ENCODE measurements at regions not wholly inside any gene's neighbourhood (a gene's known extent, or its start where the extent isn't known, plus 50 kb on each side); places are given as distances from the start of the nearest gene placed in this dataset.

DNA sequence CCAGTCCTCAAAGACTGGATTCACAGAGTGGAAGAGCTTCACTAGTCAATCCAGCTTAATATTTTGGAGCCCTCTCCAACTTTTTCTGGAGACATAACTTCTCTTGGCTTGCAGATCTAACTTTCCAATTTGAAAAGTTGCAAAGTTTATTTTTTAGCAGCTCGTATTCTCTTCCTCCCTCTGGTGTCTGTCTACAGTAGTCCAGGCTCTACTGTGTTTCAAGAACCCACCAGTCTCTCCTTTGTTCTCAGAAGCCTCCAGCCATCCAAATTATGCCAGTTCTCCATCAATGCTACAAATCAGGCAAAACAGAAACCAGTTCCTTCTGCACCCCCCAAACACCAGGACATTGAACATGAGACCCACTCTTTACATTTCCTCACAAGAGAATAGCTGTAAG lies 376.1 kb upstream of the OPRM1 start (continued):
- TF ChIP-seq, protein P1, sequence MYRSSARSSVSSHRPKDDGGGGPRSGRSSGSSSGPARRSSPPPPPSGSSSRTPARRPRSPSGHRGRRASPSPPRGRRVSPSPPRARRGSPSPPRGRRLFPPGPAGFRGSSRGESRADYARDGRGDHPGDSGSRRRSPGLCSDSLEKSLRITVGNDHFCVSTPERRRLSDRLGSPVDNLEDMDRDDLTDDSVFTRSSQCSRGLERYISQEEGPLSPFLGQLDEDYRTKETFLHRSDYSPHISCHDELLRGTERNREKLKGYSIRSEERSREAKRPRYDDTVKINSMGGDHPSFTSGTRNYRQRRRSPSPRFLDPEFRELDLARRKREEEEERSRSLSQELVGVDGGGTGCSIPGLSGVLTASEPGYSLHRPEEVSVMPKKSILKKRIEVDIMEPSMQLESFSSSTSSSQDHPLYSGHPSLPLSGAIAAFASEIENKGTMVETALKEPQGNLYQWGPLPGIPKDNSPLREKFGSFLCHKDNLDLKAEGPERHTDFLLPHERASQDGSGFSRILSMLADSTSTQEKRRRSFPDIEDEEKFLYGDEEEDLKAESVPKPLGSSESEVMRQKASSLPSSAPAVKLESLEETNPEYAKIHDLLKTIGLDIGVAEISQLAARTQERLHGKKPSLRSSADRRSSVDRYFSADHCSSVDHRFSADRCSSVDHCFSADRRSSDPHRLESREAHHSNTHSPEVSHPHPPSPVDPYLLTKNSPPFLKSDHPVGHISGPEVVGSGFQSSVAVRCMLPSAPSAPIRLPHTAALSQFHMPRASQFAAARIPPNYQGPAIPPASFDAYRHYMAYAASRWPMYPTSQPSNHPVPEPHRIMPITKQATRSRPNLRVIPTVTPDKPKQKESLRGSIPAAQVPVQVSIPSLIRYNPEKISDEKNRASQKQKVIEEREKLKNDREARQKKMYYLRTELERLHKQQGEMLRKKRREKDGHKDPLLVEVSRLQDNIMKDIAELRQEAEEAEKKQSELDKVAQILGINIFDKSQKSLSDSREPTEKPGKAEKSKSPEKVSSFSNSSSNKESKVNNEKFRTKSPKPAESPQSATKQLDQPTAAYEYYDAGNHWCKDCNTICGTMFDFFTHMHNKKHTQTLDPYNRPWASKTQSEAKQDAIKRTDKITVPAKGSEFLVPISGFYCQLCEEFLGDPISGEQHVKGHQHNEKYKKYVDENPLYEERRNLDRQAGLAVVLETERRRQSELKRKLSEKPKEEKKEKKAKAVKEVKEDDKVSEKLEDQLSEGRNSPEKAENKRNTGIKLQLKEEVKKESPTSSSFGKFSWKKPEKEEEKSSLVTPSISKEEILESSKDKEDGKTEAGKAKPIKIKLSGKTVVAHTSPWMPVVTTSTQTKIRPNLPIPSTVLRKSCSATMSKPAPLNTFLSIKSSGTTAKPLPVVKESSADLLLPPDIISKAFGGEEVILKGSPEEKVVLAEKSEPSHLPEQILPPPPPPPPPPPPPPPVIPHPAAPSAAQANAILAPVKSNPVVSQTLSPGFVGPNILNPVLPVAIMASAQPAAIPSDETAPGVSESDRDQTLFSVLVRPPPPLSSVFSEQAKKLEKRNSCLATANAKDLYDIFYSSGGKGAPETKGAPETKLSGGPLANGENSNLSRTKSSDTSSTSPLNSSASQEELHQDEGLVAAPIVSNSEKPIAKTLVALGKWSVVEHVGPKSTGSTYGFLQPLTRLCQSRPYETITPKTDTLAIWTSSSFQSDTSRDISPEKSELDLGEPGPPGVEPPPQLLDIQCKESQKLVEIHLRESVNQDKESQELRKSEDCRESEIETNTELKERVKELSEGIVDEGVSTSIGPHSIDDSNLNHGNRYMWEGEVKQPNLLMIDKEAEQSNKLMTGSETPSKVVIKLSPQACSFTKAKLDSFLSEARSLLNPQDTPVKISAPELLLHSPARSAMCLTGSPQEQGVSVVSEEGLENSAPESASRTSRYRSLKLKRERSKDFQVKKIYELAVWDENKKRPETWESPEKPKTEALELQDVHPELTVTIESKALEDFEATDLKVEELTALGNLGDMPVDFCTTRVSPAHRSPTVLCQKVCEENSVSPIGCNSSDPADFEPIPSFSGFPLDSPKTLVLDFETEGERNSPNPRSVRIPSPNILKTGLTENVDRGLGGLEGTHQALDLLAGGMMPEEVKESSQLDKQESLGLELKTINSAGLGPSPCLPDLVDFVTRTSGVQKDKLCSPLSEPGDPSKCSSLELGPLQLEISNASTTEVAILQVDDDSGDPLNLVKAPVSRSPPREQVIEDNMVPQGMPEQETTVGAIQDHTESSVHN (IDR thresholded peaks at IDR 0.05; ENCODE audit: borderline replicate concordance in 1 of 2, low read depth in 1 of 2): no peak
- TF ChIP-seq, protein P2, sequence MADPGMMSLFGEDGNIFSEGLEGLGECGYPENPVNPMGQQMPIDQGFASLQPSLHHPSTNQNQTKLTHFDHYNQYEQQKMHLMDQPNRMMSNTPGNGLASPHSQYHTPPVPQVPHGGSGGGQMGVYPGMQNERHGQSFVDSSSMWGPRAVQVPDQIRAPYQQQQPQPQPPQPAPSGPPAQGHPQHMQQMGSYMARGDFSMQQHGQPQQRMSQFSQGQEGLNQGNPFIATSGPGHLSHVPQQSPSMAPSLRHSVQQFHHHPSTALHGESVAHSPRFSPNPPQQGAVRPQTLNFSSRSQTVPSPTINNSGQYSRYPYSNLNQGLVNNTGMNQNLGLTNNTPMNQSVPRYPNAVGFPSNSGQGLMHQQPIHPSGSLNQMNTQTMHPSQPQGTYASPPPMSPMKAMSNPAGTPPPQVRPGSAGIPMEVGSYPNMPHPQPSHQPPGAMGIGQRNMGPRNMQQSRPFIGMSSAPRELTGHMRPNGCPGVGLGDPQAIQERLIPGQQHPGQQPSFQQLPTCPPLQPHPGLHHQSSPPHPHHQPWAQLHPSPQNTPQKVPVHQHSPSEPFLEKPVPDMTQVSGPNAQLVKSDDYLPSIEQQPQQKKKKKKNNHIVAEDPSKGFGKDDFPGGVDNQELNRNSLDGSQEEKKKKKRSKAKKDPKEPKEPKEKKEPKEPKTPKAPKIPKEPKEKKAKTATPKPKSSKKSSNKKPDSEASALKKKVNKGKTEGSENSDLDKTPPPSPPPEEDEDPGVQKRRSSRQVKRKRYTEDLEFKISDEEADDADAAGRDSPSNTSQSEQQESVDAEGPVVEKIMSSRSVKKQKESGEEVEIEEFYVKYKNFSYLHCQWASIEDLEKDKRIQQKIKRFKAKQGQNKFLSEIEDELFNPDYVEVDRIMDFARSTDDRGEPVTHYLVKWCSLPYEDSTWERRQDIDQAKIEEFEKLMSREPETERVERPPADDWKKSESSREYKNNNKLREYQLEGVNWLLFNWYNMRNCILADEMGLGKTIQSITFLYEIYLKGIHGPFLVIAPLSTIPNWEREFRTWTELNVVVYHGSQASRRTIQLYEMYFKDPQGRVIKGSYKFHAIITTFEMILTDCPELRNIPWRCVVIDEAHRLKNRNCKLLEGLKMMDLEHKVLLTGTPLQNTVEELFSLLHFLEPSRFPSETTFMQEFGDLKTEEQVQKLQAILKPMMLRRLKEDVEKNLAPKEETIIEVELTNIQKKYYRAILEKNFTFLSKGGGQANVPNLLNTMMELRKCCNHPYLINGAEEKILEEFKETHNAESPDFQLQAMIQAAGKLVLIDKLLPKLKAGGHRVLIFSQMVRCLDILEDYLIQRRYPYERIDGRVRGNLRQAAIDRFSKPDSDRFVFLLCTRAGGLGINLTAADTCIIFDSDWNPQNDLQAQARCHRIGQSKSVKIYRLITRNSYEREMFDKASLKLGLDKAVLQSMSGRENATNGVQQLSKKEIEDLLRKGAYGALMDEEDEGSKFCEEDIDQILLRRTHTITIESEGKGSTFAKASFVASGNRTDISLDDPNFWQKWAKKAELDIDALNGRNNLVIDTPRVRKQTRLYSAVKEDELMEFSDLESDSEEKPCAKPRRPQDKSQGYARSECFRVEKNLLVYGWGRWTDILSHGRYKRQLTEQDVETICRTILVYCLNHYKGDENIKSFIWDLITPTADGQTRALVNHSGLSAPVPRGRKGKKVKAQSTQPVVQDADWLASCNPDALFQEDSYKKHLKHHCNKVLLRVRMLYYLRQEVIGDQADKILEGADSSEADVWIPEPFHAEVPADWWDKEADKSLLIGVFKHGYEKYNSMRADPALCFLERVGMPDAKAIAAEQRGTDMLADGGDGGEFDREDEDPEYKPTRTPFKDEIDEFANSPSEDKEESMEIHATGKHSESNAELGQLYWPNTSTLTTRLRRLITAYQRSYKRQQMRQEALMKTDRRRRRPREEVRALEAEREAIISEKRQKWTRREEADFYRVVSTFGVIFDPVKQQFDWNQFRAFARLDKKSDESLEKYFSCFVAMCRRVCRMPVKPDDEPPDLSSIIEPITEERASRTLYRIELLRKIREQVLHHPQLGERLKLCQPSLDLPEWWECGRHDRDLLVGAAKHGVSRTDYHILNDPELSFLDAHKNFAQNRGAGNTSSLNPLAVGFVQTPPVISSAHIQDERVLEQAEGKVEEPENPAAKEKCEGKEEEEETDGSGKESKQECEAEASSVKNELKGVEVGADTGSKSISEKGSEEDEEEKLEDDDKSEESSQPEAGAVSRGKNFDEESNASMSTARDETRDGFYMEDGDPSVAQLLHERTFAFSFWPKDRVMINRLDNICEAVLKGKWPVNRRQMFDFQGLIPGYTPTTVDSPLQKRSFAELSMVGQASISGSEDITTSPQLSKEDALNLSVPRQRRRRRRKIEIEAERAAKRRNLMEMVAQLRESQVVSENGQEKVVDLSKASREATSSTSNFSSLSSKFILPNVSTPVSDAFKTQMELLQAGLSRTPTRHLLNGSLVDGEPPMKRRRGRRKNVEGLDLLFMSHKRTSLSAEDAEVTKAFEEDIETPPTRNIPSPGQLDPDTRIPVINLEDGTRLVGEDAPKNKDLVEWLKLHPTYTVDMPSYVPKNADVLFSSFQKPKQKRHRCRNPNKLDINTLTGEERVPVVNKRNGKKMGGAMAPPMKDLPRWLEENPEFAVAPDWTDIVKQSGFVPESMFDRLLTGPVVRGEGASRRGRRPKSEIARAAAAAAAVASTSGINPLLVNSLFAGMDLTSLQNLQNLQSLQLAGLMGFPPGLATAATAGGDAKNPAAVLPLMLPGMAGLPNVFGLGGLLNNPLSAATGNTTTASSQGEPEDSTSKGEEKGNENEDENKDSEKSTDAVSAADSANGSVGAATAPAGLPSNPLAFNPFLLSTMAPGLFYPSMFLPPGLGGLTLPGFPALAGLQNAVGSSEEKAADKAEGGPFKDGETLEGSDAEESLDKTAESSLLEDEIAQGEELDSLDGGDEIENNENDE (IDR thresholded peaks at IDR 0.05; ENCODE audit: low read depth, low read length): no peak
- TF ChIP-seq CBFA2T2 (conservative IDR thresholded peaks at IDR 0.05): no peak
- TF ChIP-seq ZC3H11A (IDR thresholded peaks at IDR 0.05; ENCODE audit: low read depth, low read length): no peak
- TF ChIP-seq ZNF3 (CRISPR knock-in tag; IDR thresholded peaks at IDR 0.05): no peak
- TF ChIP-seq KDM2B (CRISPR knock-in tag; IDR thresholded peaks at IDR 0.05): no peak
